ENCODE measurements at regions not wholly inside any gene's neighbourhood (a gene's known extent, or its start where the extent isn't known, plus 50 kb on each side); places are given as distances from the start of the nearest gene placed in this dataset.

- DNase-seq (ENCODE audit: low read depth): no peak
Observed at GRCh38 chr19:28486473-28486872, 726.5 kb downstream of the UQCRFS1 start.

DNA sequence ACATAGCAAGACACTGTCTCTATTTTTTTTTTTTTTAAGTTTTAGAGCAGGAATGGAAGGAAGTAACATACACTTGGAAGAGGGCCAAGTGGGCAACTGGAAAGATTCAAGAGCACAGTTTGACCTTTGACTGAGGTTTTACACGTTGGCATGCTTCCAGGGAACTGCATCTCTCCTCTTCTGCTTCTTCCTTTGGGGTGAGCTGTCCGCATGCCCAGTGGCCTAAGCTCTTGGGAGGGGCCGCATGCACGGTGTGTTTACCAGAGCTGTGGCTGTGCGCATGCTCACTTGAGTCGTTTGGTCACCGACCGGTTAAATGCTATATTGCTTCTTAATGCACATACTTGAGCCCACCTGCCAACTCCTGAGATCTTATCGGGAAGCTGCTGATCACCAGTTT is 727.7 kb downstream of the UQCRFS1 start:
- DNase-seq (ENCODE audit: low read depth): no peak

DNA sequence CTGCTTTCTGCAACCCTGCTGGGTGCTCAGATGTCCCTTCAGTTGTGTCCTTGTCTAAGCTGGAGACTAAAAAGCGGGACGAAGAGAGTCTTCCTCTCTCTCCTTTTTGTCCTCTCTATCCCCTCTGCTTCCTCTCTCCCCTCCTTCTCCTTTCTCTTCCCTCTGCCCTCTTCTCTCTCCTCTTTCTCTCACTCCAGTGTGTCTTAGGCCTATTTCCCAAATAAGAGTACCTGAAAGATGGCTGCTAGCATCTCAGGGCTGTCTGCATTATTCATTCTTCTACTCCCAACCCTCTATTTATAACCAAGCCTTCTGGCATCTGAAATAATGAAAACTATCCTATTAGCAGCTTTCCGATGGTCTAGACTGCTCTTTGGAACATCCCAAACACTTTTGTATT is 729.8 kb downstream of the UQCRFS1 start:
- no peak for DNase-seq (ENCODE audit: low read depth)

GRCh38 chr19:28482221-28482620 is 730.7 kb downstream of the UQCRFS1 start:
- DNase-seq (ENCODE audit: low read depth): no peak

- no peak for DNase-seq (ENCODE audit: low read depth)
Observed at GRCh38 chr19:28481674-28482073, 731.3 kb downstream of the UQCRFS1 start.

DNA sequence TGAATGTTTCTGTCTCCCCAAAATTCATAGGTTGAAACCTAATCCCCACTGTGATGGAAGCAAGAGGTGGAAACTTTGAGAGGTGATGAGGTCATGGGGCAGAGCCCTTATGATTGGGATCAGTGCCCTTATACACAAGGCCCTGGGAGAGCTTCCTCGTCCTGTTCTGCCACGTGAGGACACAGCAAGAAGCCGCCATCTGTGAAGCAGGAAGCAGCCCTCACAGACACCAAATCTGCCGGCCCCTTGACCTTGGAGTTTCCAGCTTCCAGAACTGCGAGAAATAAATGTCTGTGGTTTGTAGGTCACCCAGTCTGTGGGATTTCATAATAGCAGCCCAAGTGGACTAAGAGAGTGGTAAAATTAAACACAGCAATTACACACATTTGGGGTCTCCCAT is 737.4 kb downstream of the UQCRFS1 start:
- DNase-seq (ENCODE audit: low read depth): no peak

DNA sequence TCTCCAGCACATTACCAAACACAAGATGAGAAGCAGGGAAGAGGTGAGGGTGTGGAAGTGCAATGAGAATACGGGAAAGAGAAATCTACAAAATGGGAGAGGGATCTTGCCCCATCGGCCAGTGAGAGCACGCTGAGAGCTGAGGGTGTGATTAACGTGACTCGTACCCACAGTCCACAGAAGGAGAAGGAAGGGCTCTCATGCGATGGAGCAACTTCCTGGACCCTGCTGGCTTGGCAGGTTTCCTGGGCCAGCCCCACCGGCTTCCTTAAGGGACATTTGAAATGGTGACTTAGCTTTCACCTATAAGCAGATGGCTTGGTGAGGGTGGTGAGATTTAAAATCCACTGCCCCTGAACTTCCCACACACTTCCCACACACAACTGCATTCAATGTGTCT is 740.1 kb downstream of the UQCRFS1 start:
- DNase-seq (ENCODE audit: low read depth): no peak

- no peak for DNase-seq (ENCODE audit: low read depth)
Observed at GRCh38 chr19:28471731-28472510, 741.0 kb downstream of the UQCRFS1 start.

GRCh38 chr19:28469544-28469943 is 743.4 kb downstream of the UQCRFS1 start:
- DNase-seq (ENCODE audit: low read depth): no peak

GRCh38 chr19:28468701-28469459 is 744.1 kb downstream of the UQCRFS1 start:
- DNase-seq (ENCODE audit: low read depth): no peak

- DNase-seq (ENCODE audit: low read depth): no peak
Observed at GRCh38 chr19:28466107-28467045, 746.6 kb downstream of the UQCRFS1 start.

DNA sequence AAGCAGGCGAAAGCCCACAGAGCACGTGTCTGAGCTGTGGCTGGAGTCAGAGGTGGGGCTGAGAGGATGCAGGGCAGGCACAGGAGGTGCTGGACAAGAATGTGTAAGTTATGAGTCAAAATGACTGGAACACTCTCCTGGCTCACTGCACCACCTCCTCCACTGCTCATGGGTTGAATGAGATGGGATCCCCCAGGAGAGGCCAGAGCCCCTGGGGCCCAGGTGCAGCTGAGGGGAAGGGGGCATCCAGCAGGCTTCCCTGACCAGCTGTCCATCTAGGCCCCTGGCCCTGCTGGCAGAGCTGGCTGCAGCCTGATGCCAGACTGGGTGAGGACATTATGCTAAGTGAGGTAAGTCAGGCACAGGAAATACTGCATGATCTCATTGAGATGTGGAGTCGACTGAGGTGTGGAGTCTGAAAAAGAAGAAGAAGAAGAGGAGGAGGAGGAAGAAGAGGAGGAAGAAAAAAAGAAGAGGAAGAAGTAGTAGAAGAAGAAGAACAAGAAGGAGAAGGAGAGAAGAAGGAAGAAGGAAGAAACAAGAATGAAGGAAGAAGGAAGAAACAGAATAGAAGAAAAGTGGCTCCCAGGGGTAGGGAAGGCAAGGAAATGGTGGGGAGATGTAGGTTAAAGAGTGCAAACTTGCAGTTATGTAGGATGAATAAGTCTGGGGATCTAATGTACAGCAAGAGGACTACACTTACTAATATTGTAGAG is 747.4 kb downstream of the UQCRFS1 start:
- no peak for DNase-seq (ENCODE audit: low read depth)

DNA sequence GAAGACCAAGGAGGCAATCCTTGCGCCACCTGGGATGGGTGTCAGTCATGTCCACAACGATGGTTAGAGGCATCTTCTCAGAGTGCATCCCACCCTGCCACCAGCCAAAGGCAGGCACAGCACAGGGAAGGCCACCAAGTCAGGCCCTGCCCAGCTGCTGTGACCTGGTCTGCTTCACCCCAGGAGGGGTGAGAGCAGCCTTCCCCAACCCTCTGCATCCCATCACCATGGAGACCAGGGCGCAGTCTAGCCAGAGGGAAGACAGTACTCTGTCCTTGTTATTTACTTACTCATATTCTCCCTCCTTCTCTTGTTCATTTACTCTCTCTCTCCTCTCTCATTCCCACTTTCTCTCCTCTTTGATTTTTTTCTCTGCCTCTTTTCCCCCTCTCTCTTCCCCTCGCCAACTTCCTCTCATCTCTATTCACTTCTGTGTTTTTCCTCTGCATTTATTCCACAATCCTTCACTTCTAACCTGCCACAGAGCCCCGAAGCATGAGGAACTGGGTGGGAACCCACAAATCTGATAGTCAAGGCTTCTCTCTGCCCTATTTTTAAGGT is 749.4 kb downstream of the UQCRFS1 start:
- DNase-seq (ENCODE audit: low read depth): no peak

DNA sequence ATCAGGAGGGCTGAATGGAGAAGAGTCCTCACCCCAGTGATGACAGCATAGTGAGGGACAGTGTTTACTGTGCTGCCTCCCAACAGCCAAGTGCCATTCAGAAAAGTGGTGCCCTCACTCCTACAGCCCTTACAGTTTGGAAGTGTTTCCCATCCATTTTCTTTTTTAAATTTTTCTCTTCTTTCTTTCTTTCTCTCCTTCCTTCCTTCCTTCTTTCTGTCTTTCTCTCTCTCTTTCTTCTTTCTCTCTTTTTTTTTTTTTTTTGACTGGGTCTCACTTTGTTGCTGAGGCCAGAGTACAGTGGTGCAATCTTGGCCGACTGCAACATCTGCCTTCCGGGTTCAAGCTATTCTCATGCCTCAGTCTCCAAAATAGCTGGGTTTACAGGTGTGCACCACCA is 755.3 kb downstream of the UQCRFS1 start:
- DNase-seq (ENCODE audit: low read depth): no peak

DNA sequence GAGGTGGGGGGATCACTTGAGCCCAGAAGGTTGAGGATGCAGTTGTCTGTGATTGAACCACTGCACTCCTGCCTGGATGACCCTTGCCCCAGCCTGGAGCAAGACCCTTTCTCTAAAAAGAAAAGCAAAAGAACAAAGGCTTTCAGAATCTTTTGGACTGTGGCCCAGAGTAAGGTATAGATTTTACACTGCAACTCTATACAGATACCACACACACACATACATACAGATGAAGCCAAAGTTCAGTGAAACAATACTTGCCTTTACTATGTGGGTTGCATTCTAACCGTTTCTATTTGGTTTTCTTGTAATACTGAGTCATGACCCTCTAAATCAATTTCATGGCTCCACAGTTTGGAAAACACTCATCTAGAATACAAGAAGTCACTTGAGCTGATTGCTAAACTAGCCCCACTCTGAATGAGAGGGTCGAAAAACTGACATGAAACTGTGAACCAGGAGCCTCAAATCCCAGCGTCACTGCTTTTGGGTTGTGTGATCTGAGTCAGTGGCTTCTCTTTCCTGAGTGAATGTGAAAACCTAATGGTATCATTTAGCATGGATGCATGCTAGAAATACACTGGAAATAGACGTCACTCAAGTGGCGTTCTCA is 756.1 kb downstream of the UQCRFS1 start:
- DNase-seq (ENCODE audit: low read depth): no peak

- no peak for DNase-seq (ENCODE audit: low read depth)
Observed at GRCh38 chr19:28456252-28456651, 756.7 kb downstream of the UQCRFS1 start.

DNA sequence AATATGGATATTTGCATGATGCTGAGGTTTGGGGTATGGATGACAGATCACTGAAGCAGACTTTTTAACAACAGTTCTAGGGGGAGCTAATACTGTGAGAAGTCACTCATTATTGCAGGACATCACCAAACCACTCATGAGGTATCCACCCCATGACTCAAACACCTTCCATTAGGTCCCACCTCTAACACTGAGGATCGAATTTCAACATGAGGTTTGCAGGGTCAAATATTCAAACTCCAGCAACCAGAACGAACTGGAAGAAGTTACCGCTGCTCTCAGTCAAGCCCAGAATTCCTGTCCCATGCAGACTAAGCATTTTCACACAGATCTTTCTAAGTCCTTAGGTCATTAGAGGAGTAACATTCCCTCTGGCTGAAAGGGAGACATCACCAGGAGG is 758.9 kb downstream of the UQCRFS1 start:
- no peak for DNase-seq (ENCODE audit: low read depth)

DNA sequence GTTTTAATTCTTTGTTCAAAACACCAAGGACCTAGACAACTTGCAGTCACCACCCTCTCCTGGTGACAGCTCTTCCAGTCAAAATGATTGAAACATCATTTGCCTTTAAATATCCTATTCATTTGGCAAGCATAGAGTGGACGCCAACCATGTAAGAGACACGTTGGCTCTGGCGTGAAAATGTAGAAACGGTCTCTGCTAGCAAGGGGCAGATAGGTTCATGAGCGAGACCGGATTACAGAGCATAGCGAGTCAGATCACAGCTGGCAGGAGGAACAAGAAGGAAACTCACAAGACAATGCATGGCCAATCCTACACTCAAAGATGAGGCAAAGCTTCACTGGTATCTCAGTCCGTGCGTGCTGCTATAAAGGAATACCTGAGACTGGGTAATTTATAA is 759.5 kb downstream of the UQCRFS1 start:
- DNase-seq (ENCODE audit: low read depth): no peak

- no peak for DNase-seq (ENCODE audit: low read depth)
Observed at GRCh38 chr19:28449803-28450202, 763.1 kb downstream of the UQCRFS1 start.

- DNase-seq (ENCODE audit: low read depth): no peak
Observed at GRCh38 chr19:28446511-28446910, 766.4 kb downstream of the UQCRFS1 start.

DNA sequence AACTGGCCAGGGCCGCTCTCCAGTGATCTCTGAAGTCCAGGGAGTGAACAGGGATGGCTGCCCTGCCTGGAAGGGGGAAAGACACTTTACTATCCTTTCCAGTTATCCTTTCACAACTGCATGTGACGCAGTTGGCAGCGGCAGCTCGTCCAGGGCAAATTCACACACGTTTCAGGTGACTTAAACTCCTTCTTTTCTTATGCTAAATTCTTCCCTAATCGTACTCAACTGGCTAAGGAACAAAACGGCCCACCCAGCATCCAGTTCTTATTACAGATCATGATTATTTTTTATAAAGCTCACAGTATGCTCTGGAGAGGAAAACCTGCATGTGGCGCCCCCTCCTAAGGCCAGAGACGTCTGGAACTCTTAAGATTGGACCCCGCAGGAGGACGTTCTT is 767.1 kb downstream of the UQCRFS1 start:
- no peak for DNase-seq (ENCODE audit: low read depth)

Measured in activated T-helper 1 cell treated with Interleukin-2 at 50 U/mL for 16 hours (primary cell).